PC-3 (cell line): ENCODE measurements at regions not wholly inside any gene's neighbourhood (a gene's known extent, or its start where the extent isn't known, plus 50 kb on each side); places are given as distances from the start of the nearest gene placed in this dataset.

Experiments
- ATAC-seq: fragments of 200-7000 bp; cut with Tn5 transposase; 2 replicates; pipeline ENCODE4 v1.9.1; 2020; ENCODE audit warnings: mild to moderate bottlenecking, moderate library complexity
- BruUV-seq: library from RNA; stranded (reverse); fragments of 400-500 nt; replicated peaks from 2 replicates; lab custom pipeline; 2021; lab: Mats Ljungman, UMichigan
- CTCF ChIA-PET: fragments of 300-600 bp; sonication (Branson Sonifier 250); formaldehyde crosslinking; loops from one replicate; lab custom pipeline; 2022; ENCODE audit warnings: antibody characterized with exemption; lab: Charles Lee
- POLR2A ChIA-PET: fragments of 300-600 bp; sonication (Branson Sonifier 250); formaldehyde crosslinking; loops from one replicate; lab custom pipeline; 2022; ENCODE audit warnings: antibody characterized with exemption; ENCODE audit not compliant: unreplicated experiment; lab: Charles Lee
- DNase-seq: peaks from one replicate; pipeline ENCODE4 v3.0.0-alpha.2; 2015
- H2AFZ ChIP-seq: fragments of 300-600 bp; sonication (generic); 2 replicates; pipeline ENCODE4 v1.6.0; 2016; ENCODE audit warnings: antibody characterized with exemption, low read length
- H3F3A ChIP-seq: fragments of 300-600 bp; sonication (generic); one replicate; pipeline ENCODE4 v1.6.0; 2017; ENCODE audit warnings: antibody characterized with exemption, low read length, control low read depth, mild to moderate bottlenecking; ENCODE audit not compliant: unreplicated experiment
- H3K27ac ChIP-seq: fragments of 300-600 bp; sonication (generic); 2 replicates; pipeline ENCODE4 v1.5.1; 2016; ENCODE audit warnings: mild to moderate bottlenecking, low read length
- H3K27me3 ChIP-seq: fragments of 300-600 bp; sonication (generic); 2 replicates; pipeline ENCODE4 v1.6.1; 2016; ENCODE audit warnings: low read length, mixed read lengths
- H3K36me3 ChIP-seq: fragments of 300-600 bp; sonication (generic); 2 replicates; pipeline ENCODE4 v1.6.1; 2016; ENCODE audit warnings: low read depth, mixed run types, low read length, mixed read lengths
- H3K4me1 ChIP-seq: fragments of 300-600 bp; sonication (generic); 2 replicates; pipeline ENCODE4 v1.5.1; 2016; ENCODE audit warnings: low read length; ENCODE audit not compliant: insufficient read depth
- H3K4me2 ChIP-seq: fragments of 300-600 bp; sonication (generic); 2 replicates; pipeline ENCODE4 v1.6.0; 2016; ENCODE audit warnings: low read length
- H3K4me3 ChIP-seq: fragments of 300-600 bp; sonication (generic); 2 replicates; pipeline ENCODE4 v1.5.1; 2016; ENCODE audit warnings: mild to moderate bottlenecking, low read length, mixed read lengths
- H3K79me2 ChIP-seq: fragments of 300-600 bp; sonication (generic); 2 replicates; pipeline ENCODE4 v1.6.1; 2017; ENCODE audit warnings: low read length, mixed read lengths
- H3K9ac ChIP-seq: fragments of 300-600 bp; sonication (generic); 2 replicates; pipeline ENCODE4 v1.6.0; 2016; ENCODE audit warnings: mild to moderate bottlenecking, low read length
- H3K9me2 ChIP-seq: fragments of 300-600 bp; sonication (generic); replicated peaks from 2 replicates; pipeline ENCODE4 v1.6.1; 2016; ENCODE audit warnings: mixed run types, low read length, mixed read lengths
- H3K9me3 ChIP-seq: fragments of 300-600 bp; sonication (generic); 2 replicates; pipeline ENCODE4 v1.6.1; 2016; ENCODE audit warnings: low read length, mixed read lengths
- H4K20me1 ChIP-seq: fragments of 300-600 bp; sonication (generic); 2 replicates; pipeline ENCODE4 v1.6.1; 2016; ENCODE audit warnings: low read length, mixed read lengths
- EZH2 ChIP-seq: fragments of 300-600 bp; sonication (generic); IDR thresholded peaks from one replicate; pipeline ENCODE4 v1.6.1; 2017; ENCODE audit warnings: antibody characterized with exemption, mild to moderate bottlenecking, low read length; ENCODE audit not compliant: unreplicated experiment
- EZH2phosphoT487 ChIP-seq: fragments of 300-600 bp; sonication (generic); IDR thresholded peaks from 2 replicates; pipeline ENCODE4 v1.6.1; 2018; ENCODE audit warnings: mild to moderate bottlenecking, antibody characterized with exemption, low read length, borderline replicate concordance
- intact Hi-C: fragments of 100-400 bp; cut with micrococcal nuclease; formaldehyde crosslinking; loops from 2 replicates; pipeline ENCODE4 v1.9.0; 2023
- TF ChIP-seq, protein P1 (sequence below): fragments of 300-600 bp; sonication (generic); conservative IDR thresholded peaks from 2 replicates; pipeline ENCODE4 v1.5.1; 2017; ENCODE audit warnings: antibody characterized with exemption, low read depth, mild to moderate bottlenecking, low read length

DNA sequence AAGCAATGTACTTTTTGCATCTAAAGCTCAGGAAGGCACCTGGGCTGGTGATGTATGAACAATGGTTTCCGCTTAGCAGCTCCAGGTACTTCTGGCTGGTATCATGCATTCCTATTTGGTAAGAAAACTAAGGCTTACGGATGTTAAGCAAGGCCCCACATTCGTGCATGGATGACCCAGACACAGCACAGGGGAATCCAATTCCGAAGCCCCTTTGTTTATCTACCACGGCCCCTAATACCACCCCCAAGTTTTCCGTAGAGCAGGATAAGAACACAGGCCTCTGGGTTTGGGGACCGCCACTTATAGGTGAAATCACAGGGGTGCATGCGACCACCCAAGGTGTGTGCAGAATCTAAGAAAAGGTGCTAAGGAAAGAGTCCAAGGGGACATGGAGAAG, 192.1 kb upstream of the ID2 start:
- Histone ChIP-seq H3K27ac (no peak overlapping the region), H3K4me3 (no peak overlapping the region), H3K9ac (no peak overlapping the region), H3K79me2 (no peaks in the 10 kb centered on the region), H3K9me2 (no peaks in the 10 kb centered on the region), H3K36me3 (no peaks in the 10 kb centered on the region), H3K4me2 (no peak overlapping the region), H3F3A (no peaks in the 10 kb centered on the region), H3K4me1 (peaks cover 14% of the 10 kb centered on the region), H3K27me3 (no peaks in the 10 kb centered on the region), H2AFZ (no peak overlapping the region), H4K20me1 (no peaks in the 10 kb centered on the region), H3K9me3 (no peaks in the 10 kb centered on the region)
- ChIA-PET CTCF (no interaction called here), POLR2A (no interaction called here)
- no peak for TF ChIP-seq EZH2phosphoT487
- TF ChIP-seq, protein P1, sequence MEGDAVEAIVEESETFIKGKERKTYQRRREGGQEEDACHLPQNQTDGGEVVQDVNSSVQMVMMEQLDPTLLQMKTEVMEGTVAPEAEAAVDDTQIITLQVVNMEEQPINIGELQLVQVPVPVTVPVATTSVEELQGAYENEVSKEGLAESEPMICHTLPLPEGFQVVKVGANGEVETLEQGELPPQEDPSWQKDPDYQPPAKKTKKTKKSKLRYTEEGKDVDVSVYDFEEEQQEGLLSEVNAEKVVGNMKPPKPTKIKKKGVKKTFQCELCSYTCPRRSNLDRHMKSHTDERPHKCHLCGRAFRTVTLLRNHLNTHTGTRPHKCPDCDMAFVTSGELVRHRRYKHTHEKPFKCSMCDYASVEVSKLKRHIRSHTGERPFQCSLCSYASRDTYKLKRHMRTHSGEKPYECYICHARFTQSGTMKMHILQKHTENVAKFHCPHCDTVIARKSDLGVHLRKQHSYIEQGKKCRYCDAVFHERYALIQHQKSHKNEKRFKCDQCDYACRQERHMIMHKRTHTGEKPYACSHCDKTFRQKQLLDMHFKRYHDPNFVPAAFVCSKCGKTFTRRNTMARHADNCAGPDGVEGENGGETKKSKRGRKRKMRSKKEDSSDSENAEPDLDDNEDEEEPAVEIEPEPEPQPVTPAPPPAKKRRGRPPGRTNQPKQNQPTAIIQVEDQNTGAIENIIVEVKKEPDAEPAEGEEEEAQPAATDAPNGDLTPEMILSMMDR: no peak
- TF ChIP-seq EZH2: no peak
- no TSS peak for BruUV-seq
- intact Hi-C loops: loop anchor here (5.0 kb wide), 2 partner anchors 182 to 193 kb away; partner anchors contain the start of gene ID2
- no peak for ATAC-seq
- no peak for DNase-seq

DNA sequence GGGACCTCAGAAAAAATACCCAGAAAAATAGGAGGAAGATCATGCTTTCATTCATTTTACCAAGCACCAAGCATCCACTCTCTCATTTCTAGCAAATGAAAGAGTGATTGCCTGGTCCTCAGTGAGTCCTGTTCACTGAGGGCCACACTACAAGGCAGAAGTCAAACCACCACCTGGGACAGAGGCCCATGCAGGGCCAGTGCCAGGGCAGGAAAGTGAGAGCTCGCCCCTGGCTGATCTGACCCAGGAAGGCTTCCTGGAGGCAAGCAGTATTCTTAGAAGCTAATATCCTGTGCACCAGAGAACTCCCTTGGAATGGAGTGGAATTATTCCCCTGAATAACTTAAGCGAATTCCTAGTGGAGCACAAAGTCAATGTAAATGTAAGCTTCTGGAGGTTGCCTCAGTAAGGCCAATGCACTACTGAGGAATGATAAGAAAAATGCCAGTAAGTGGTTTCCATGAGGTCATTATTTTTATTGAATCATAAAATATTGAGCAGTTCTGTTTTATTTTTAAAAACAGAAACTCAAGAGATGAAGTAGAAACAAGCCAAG, 191.6 kb upstream of the ID2 start:
- ATAC-seq (no peak), DNase-seq (no peak)
- Histone ChIP-seq H3K9me2 (no peaks in the 10 kb centered on the region), H3K9ac (no peak overlapping the region), H3K4me2 (no peak overlapping the region), H3K4me1 (peaks cover 14% of the 10 kb centered on the region), H4K20me1 (no peaks in the 10 kb centered on the region), H3K27ac (no peak overlapping the region), H3K9me3 (no peaks in the 10 kb centered on the region), H3F3A (no peaks in the 10 kb centered on the region), H3K36me3 (no peaks in the 10 kb centered on the region), H2AFZ (no peak overlapping the region), H3K79me2 (no peaks in the 10 kb centered on the region), H3K27me3 (no peaks in the 10 kb centered on the region), H3K4me3 (no peak overlapping the region)
- ChIA-PET POLR2A (no interaction called here), CTCF (no interaction called here)
- BruUV-seq: no TSS peak
- no peak for TF ChIP-seq EZH2
- TF ChIP-seq, protein P1: no peak
- intact Hi-C loops: loop anchor here (5.0 kb wide), 2 partner anchors 183 to 192 kb away; partner anchors contain the start of gene ID2

DNA sequence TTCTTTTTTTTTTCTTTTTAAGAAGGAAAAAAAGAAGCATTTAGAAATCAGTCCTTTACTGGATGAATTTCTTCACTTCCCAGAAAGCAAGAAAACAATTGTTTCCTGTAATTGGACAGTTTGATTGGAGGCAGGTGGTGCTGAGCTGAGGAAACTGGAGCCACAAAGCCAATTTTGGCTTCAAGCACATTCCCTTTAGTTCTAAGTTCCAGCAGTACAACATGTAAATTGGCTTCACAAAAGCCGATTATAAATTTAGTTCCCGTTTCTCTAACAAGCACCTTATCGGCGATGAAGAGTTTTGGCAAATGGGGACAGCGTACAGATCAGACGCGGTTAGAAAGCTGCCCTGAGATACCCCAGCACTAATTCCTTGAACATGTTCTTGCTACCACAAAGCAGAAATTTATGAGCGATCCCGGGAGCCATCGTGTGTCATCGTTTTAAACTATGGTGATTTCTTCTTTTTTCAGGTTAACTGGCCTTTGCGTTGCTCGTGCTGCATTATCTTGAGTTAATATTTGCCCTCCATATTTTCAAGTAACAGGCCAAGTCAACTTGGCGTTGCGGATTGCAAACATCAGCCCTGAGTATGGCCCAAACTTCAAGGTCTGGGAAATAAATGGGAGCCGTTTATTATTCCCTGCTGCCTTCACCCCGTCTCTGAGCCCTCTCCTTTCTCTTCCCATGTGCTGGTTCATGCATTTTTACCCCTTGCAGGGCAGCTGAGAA, 190.4 kb upstream of the ID2 start:
- BruUV-seq: no TSS peak
- H3K79me2 ChIP-seq: no peaks in the 10 kb centered on the region
- TF ChIP-seq EZH2 (no peak), EZH2phosphoT487 (no peak)
- TF ChIP-seq, protein P1: no peak
- ChIA-PET CTCF (no interaction called here), POLR2A (no interaction called here)
- H3K9me3 ChIP-seq: no peaks in the 10 kb centered on the region
- no peaks in the 10 kb centered on the region for H3K9me2 ChIP-seq
- no peak overlapping the region for H3K9ac ChIP-seq
- no peaks in the 10 kb centered on the region for H3K27me3 ChIP-seq
- DNase-seq (no peak), ATAC-seq (no peak)
- no peak overlapping the region for H3K4me3 ChIP-seq
- no peaks in the 10 kb centered on the region for H4K20me1 ChIP-seq
- intact Hi-C loops: loop anchor here (5.0 kb wide), 2 partner anchors 184 to 191 kb away; partner anchors contain the start of gene ID2
- no peaks in the 10 kb centered on the region for H3K36me3 ChIP-seq
- H3K4me2 ChIP-seq: no peak overlapping the region
- H2AFZ ChIP-seq: no peak overlapping the region
- no peaks in the 10 kb centered on the region for H3F3A ChIP-seq
- H3K4me1 ChIP-seq: peaks cover 14% of the 10 kb centered on the region
- H3K27ac ChIP-seq: no peak overlapping the region
